ENCODE measurements at regions not wholly inside any gene's neighbourhood (a gene's known extent, or its start where the extent isn't known, plus 50 kb on each side); places are given as distances from the start of the nearest gene placed in this dataset.
"Not testable (repeated sequence)": the region's sequence is repeated elsewhere in the genome, so short reads cannot be mapped to it uniquely, and the experiment has no call there.

DNA sequence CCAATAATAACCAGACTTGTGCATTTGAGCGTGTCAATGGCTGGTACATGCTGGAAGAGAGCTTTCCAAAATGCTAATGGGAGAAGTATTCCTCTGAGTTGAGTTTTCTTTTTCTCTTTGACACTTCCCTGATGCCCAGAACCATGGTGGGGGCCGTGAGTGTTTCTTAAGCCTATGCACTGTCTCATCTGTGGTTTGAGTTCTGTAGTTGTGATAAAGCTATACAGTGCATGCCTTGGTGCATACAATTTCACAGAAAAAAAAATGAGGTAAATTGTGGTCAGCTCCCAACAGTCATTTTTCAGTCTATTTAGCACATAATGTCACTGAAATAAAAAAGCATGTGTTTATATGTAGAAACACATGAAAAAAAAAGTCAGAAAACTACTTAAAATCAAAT is 204.8 kb downstream of the HDGFL1 start:
- 75 to 83% methylated on average over 2 of the region's 2 CpGs for WGBS, 2 donors
- no peak overlapping the region for H3K4me3 ChIP-seq (ENCODE audit: low read depth, poor library complexity, severe bottlenecking)
- no peak for DNase-seq (ENCODE audit: low spot score in 2 of 2)
- TF ChIP-seq POLR2A (IDR thresholded peaks at IDR 0.05) (no peak), CTCF (IDR thresholded peaks at IDR 0.05) (no peak)
- intact Hi-C loops (cut with DNase I; ENCODE audit: low total_unique reads): no loop called here

- 39 to 51% methylated on average over 1 of the region's 1 CpG for WGBS, 2 donors
- intact Hi-C loops (cut with DNase I; ENCODE audit: low total_unique reads); H3K4me3 ChIP-seq (ENCODE audit: low read depth, poor library complexity, severe bottlenecking); DNase-seq (ENCODE audit: low spot score in 2 of 2): not testable (repeated sequence)
Measured at GRCh38 chr6:22778438-22778837, 209.1 kb downstream of the HDGFL1 start.

DNA sequence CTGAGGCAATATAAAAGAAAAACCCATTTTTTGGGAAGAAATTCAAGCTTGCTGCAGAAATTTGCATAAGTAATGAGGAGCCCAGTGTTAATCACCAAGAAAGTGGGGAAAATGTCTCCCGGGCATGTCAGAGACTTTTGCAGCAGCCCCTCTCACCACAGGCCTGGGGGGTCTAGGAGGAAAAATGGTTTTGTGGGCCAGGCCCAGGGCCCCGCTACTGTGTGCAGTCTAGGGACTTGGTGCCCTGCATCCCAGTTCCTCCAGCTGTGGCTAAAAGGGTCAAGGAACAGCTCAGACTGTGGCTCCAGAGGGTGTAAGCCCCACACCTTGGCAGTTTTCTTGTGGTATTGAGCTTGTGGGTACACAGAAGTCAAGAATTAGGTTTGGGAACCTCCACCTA is 209.7 kb downstream of the HDGFL1 start:
- DNase-seq (ENCODE audit: low spot score in 2 of 2): no peak
- intact Hi-C loops (cut with DNase I; ENCODE audit: low total_unique reads): no loop called here
- 97 to 98% methylated on average over 2 of the region's 2 CpGs for WGBS, 2 donors
- TF ChIP-seq CTCF (IDR thresholded peaks at IDR 0.05) (no peak), POLR2A (IDR thresholded peaks at IDR 0.05) (no peak)
- H3K4me3 ChIP-seq (ENCODE audit: low read depth, poor library complexity, severe bottlenecking): no peak overlapping the region

DNA sequence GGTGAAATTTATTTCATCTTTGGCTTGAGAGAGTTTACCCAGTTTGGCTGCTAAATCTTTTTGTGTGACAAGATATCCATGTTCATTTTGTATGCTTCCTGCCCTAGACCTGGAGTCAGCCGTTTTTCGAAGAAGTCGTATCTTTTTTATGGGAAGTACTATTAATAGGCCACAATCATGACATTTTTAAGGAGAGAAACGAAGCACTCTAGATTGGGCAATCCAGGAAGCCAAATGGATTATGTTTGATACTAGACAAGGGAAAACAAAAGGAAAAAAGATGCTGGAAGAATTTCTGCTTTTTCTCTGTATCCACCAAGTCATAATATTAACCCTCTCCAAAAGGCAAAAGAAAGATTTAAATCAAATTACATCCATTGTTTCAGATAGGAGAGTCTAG is 214.6 kb downstream of the HDGFL1 start:
- no peak overlapping the region for H3K4me3 ChIP-seq (ENCODE audit: low read depth, poor library complexity, severe bottlenecking)
- WGBS, 2 donors: 46 to 54% methylated on average over 4 of the region's 4 CpGs
- TF ChIP-seq CTCF (IDR thresholded peaks at IDR 0.05) (no peak), POLR2A (IDR thresholded peaks at IDR 0.05) (no peak)
- DNase-seq (ENCODE audit: low spot score in 2 of 2): no peak
- intact Hi-C loops (cut with DNase I; ENCODE audit: low total_unique reads): no loop called here

- TF ChIP-seq CTCF (IDR thresholded peaks at IDR 0.05) (no peak), POLR2A (IDR thresholded peaks at IDR 0.05) (no peak)
- intact Hi-C loops (cut with DNase I; ENCODE audit: low total_unique reads): no loop called here
- no peak for DNase-seq (ENCODE audit: low spot score in 2 of 2)
- H3K4me3 ChIP-seq (ENCODE audit: low read depth, poor library complexity, severe bottlenecking): no peak overlapping the region
- WGBS, 2 donors: 73 to 81% methylated on average over 12 of the region's 12 CpGs
Measured at GRCh38 chr6:22784601-22785410, 215.4 kb downstream of the HDGFL1 start.

DNA sequence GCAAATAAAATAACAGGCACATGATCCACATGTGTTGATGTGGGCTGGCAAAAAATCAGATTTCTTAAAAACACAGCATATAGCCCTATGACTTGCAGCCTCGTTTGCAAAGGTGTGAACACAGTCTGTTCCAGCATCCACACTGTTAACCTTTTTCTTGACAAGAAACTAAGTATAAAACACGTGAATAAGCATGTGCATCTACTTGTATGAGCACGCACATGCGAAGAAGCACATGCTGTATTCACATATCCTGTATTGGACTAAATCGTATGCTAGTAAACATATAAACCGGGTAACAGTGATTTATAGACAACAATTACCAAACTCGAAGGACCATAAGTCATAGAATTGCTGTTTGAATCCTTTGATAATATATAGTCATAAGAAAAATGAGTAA is 218.7 kb downstream of the HDGFL1 start:
- intact Hi-C loops (cut with DNase I; ENCODE audit: low total_unique reads): no loop called here
- H3K4me3 ChIP-seq (ENCODE audit: low read depth, poor library complexity, severe bottlenecking): no peak overlapping the region
- WGBS, 2 donors: 57 to 61% methylated on average over 7 of the region's 7 CpGs
- no peak for DNase-seq (ENCODE audit: low spot score in 2 of 2)
- TF ChIP-seq POLR2A (IDR thresholded peaks at IDR 0.05): no peak
- TF ChIP-seq CTCF (IDR thresholded peaks at IDR 0.05): no peak
